OCI-LY1 (cell line): ENCODE measurements at regions not wholly inside any gene's neighbourhood (a gene's known extent, or its start where the extent isn't known, plus 50 kb on each side); places are given as distances from the start of the nearest gene placed in this dataset.

Experiments
- H2AFZ ChIP-seq: fragments of 200-600 bp; sonication (generic), shearing (Covaris generic); 2 replicates; pipeline ENCODE4 v1.6.0; 2014; ENCODE audit warnings: antibody characterized with exemption, mild to moderate bottlenecking, low read length
- H3F3A ChIP-seq: fragments of 200-600 bp; sonication (generic), shearing (Covaris generic); 2 replicates; pipeline ENCODE4 v1.6.0; 2014; ENCODE audit warnings: mild to moderate bottlenecking, antibody characterized with exemption, low read length, moderate library complexity; ENCODE audit not compliant: insufficient read depth
- H3K27ac ChIP-seq: fragments of 200-600 bp; sonication (generic); 2 replicates; pipeline ENCODE4 v1.5.1; 2014; ENCODE audit warnings: low read length, mixed run types, mild to moderate bottlenecking, low read depth; ENCODE audit not compliant: poor library complexity, severe bottlenecking
- H3K27me3 ChIP-seq: fragments of 200-600 bp; sonication (generic); 2 replicates; pipeline ENCODE4 v1.6.0; 2014; ENCODE audit warnings: antibody characterized with exemption, mild to moderate bottlenecking, low read length, moderate library complexity; ENCODE audit not compliant: insufficient read depth
- H3K36me3 ChIP-seq: fragments of 200-600 bp; sonication (generic); 2 replicates; pipeline ENCODE4 v1.6.1; 2014; ENCODE audit warnings: mild to moderate bottlenecking, antibody characterized with exemption, low read length, moderate library complexity, mixed read lengths; ENCODE audit not compliant: insufficient read depth
- H3K4me1 ChIP-seq: fragments of 200-600 bp; sonication (generic); 2 replicates; pipeline ENCODE4 v1.5.1; 2014; ENCODE audit warnings: mild to moderate bottlenecking, low read length, moderate library complexity; ENCODE audit not compliant: insufficient read depth, severe bottlenecking
- H3K4me2 ChIP-seq: fragments of 200-600 bp; sonication (generic), shearing (Covaris generic); 2 replicates; pipeline ENCODE4 v1.6.1; 2014; ENCODE audit warnings: low read length
- H3K4me3 ChIP-seq: fragments of 200-600 bp; sonication (generic); 2 replicates; pipeline ENCODE4 v1.5.1; 2014; ENCODE audit warnings: low read length, low read depth, mild to moderate bottlenecking, mixed read lengths; ENCODE audit not compliant: poor library complexity, severe bottlenecking
- H3K79me2 ChIP-seq: fragments of 200-600 bp; shearing (Covaris generic); 2 replicates; pipeline ENCODE4 v1.6.1; 2016; ENCODE audit warnings: mixed run types, low read length, mixed read lengths; ENCODE audit not compliant: insufficient read depth
- H3K9ac ChIP-seq: fragments of 200-600 bp; sonication (generic), shearing (Covaris generic); 2 replicates; pipeline ENCODE4 v1.6.1; 2014; ENCODE audit warnings: mild to moderate bottlenecking, low read length, mixed read lengths
- H3K9me2 ChIP-seq: fragments of 200-600 bp; sonication (generic), shearing (Covaris generic); 2 replicates; pipeline ENCODE4 v1.6.1; 2014; ENCODE audit warnings: low read depth, mild to moderate bottlenecking, low read length, mixed read lengths
- H3K9me3 ChIP-seq: fragments of 200-600 bp; shearing (Covaris generic); 2 replicates; pipeline ENCODE4 v1.6.1; 2014; ENCODE audit warnings: low read length, mixed read lengths
- H4K20me1 ChIP-seq: fragments of 200-600 bp; sonication (generic), shearing (Covaris generic); 2 replicates; pipeline ENCODE4 v1.6.0; 2016; ENCODE audit warnings: mild to moderate bottlenecking, low read length; ENCODE audit not compliant: insufficient read depth
- CTCF ChIP-seq: fragments of 200-600 bp; sonication (generic), shearing (Covaris generic); IDR thresholded peaks from 2 replicates; pipeline ENCODE4 v1.5.1; 2017; ENCODE audit warnings: mild to moderate bottlenecking, antibody characterized with exemption, low read length, moderate library complexity, mixed read lengths
- EZH2 ChIP-seq: fragments of 200-600 bp; sonication (generic), shearing (Covaris generic); IDR thresholded peaks from 2 replicates; pipeline ENCODE4 v1.8.0; 2017; ENCODE audit warnings: borderline replicate concordance, mixed run types, mild to moderate bottlenecking, antibody characterized with exemption, low read length, moderate library complexity, mixed read lengths

GRCh38 chr13:112322557-112322956 is 53.6 kb upstream of the SPACA7 start:
- H3K27me3 ChIP-seq: peaks cover 9% of the 10 kb centered on the region; the same call in 1 of the 2 replicates

GRCh38 chr13:112324116-112324515 is 52.0 kb upstream of the SPACA7 start:
- Histone ChIP-seq H2AFZ (no peak overlapping the region), H3K4me2 (no peak overlapping the region), H3K79me2 (no peaks in the 10 kb centered on the region), H3K9me3 (no peaks in the 10 kb centered on the region), H3F3A (no peaks in the 10 kb centered on the region), H3K36me3 (no peaks in the 10 kb centered on the region), H3K27me3 (peaks cover 9% of the 10 kb centered on the region; the same call in 1 of the 2 replicates), H4K20me1 (no peaks in the 10 kb centered on the region), H3K9me2 (no peaks in the 10 kb centered on the region), H3K27ac (no peak overlapping the region), H3K4me1 (no peaks in the 10 kb centered on the region), H3K9ac (no peak overlapping the region), H3K4me3 (no peak overlapping the region)
- no peak for TF ChIP-seq EZH2
- no peak for TF ChIP-seq CTCF

More at GRCh38 chr13:112322557-112322956, 53.6 kb upstream of the SPACA7 start:
- Histone ChIP-seq H3K4me3 (no peak overlapping the region), H3K27ac (no peak overlapping the region), H3K9ac (no peak overlapping the region), H3K4me2 (no peak overlapping the region), H2AFZ (no peak overlapping the region), H3K4me1 (no peaks in the 10 kb centered on the region), H3F3A (no peaks in the 10 kb centered on the region), H3K9me2 (no peaks in the 10 kb centered on the region), H3K79me2 (no peaks in the 10 kb centered on the region), H3K36me3 (no peaks in the 10 kb centered on the region), H4K20me1 (no peaks in the 10 kb centered on the region), H3K9me3 (no peaks in the 10 kb centered on the region)
- TF ChIP-seq EZH2: no peak
- no peak for TF ChIP-seq CTCF

GRCh38 chr13:112325142-112325808 is 50.9 kb upstream of the SPACA7 start:
- H3K9me3 ChIP-seq: no peaks in the 10 kb centered on the region
- no peaks in the 10 kb centered on the region for H3F3A ChIP-seq
- H3K9me2 ChIP-seq: no peaks in the 10 kb centered on the region
- H3K4me2 ChIP-seq: no peak overlapping the region
- TF ChIP-seq EZH2: no peak
- TF ChIP-seq CTCF: no peak
- no peak overlapping the region for H3K27ac ChIP-seq
- H3K9ac ChIP-seq: no peak overlapping the region
- no peaks in the 10 kb centered on the region for H4K20me1 ChIP-seq
- no peak overlapping the region for H3K4me3 ChIP-seq
- no peak overlapping the region for H2AFZ ChIP-seq
- H3K36me3 ChIP-seq: no peaks in the 10 kb centered on the region
- no peaks in the 10 kb centered on the region for H3K79me2 ChIP-seq
- peaks cover 9% of the 10 kb centered on the region; the same call in 1 of the 2 replicates for H3K27me3 ChIP-seq
- no peaks in the 10 kb centered on the region for H3K4me1 ChIP-seq
